ENCODE measurements at regions not wholly inside any gene's neighbourhood (a gene's known extent, or its start where the extent isn't known, plus 50 kb on each side); places are given as distances from the start of the nearest gene placed in this dataset.

GRCh38 chr17:74049167-74049966, 154.1 kb upstream of the RPL38 start (continued):
- TF ChIP-seq NFIX (CRISPR knock-in tag; IDR thresholded peaks at IDR 0.05; ENCODE audit: low read depth) (no peak), ESRRB (CRISPR knock-in tag; IDR thresholded peaks at IDR 0.05; ENCODE audit: borderline replicate concordance) (no peak), ZNF121 (CRISPR knock-in tag; conservative IDR thresholded peaks at IDR 0.05) (no peak), SIX5 (IDR thresholded peaks at IDR 0.05; ENCODE audit: borderline replicate concordance in 1 of 2, insufficient read depth in 1 of 2, low read depth in 1 of 2, low read length in 2 of 2) (no peak), ZFPM2 (CRISPR knock-in tag; IDR thresholded peaks at IDR 0.05) (no peak), NCOA1 (IDR thresholded peaks at IDR 0.05; ENCODE audit: low read depth) (no peak), POLR2G (IDR thresholded peaks at IDR 0.05; ENCODE audit: low read depth, low read length) (no peak), POLR2A (conservative IDR thresholded peaks at IDR 0.05) (no peak), JUNB (CRISPR knock-in tag; conservative IDR thresholded peaks at IDR 0.05) (no peak)

DNA sequence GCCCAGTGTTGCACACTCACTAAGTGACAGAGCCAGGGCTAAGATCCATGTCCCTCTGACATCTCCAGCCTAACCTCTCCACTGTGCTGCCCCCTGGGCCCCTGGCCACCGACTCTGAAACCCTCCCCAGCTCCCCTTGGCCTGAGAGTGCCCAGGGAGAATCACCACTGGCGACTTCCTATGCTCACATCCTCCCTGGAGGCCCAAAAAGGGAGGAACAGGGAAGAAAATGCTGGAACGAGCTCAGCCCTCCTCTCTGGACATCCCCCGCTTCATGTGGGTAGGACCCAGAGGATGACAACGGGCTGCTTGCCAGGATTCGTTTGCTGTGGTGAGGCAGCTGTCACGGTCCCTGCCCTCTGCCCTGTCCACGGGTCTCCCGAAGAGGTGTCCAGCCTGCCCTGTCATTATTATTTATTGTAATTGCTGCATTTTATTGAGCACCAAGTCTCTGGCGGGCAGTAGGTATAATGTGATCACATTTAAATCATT, 153.5 kb upstream of the RPL38 start:
- ChIA-PET CTCF (ENCODE audit: low intra/inter-chr PET ratio) (interaction anchor here (1.2 kb wide), 1 partner anchor 127 kb away, joined by 3 read pairs; no protein-coding TSS in a partner anchor), POLR2A (interaction anchor here (1.2 kb wide), 1 partner anchor 12 kb away, joined by 5 read pairs; no protein-coding TSS in a partner anchor)
- Histone ChIP-seq H3K9me3 (replicated peaks; ENCODE audit: control insufficient read depth, insufficient read depth, low read depth, low read length) (no peaks in the 10 kb centered on the region), H3K9me1 (ENCODE audit: control insufficient read depth, insufficient read depth, low read length) (no peaks in the 10 kb centered on the region), H3K27ac (ENCODE audit: extremely low read depth, low read depth, low read length) (no peak overlapping the region), H3K27me3 (ENCODE audit: control insufficient read depth in 2 of 2, insufficient read depth in 2 of 2, low read length in 2 of 2) (peaks cover 24 to 61% of the 10 kb centered on the region in 2 experiments; a peak in 4 of 5 replicates), H3K4me1 (replicated peaks in 1 of 2; ENCODE audit: control insufficient read depth in 2 of 2, insufficient read depth in 2 of 2, low read length in 2 of 2) (no peaks in the 10 kb centered on the region), H3K4me2 (ENCODE audit: insufficient read depth, low read length) (no peak overlapping the region), H4K20me1 (replicated peaks; ENCODE audit: control insufficient read depth, insufficient read depth, low read length) (peaks cover 12% of the 10 kb centered on the region; the same call in 1 of the 2 replicates), H2AFZ (ENCODE audit: low read depth, low read length) (no peak overlapping the region), H3K4me3 (no peak overlapping the region), H3K36me3 (ENCODE audit: control insufficient read depth, insufficient read depth, low read length) (no peaks in the 10 kb centered on the region), H3K9ac (ENCODE audit: insufficient read depth in 1 of 2, low read depth in 2 of 2, low read length in 2 of 2) (no peak overlapping the region; a peak in 1 of 4 replicates), H3K79me2 (ENCODE audit: control insufficient read depth, insufficient read depth, low read length) (no peaks in the 10 kb centered on the region)
- WGBS (ENCODE audit: insufficient coverage, low coverage, missing lambda C conversion rate) = 2% methylated on average over 10 of the region's 10 CpGs
- intact Hi-C loops (cut with micrococcal nuclease) (no loop called here), in situ Hi-C loops (cut with MboI) (no loop called here)
- BruUV-seq (replicated peaks) = no TSS peak
- DNase-seq (ENCODE audit: extremely low read depth in 1 of 4, low spot score in 3 of 4) = no peak
- no peak for FAIRE-seq
- ATAC-seq = no peak
- TF ChIP-seq, protein P1, sequence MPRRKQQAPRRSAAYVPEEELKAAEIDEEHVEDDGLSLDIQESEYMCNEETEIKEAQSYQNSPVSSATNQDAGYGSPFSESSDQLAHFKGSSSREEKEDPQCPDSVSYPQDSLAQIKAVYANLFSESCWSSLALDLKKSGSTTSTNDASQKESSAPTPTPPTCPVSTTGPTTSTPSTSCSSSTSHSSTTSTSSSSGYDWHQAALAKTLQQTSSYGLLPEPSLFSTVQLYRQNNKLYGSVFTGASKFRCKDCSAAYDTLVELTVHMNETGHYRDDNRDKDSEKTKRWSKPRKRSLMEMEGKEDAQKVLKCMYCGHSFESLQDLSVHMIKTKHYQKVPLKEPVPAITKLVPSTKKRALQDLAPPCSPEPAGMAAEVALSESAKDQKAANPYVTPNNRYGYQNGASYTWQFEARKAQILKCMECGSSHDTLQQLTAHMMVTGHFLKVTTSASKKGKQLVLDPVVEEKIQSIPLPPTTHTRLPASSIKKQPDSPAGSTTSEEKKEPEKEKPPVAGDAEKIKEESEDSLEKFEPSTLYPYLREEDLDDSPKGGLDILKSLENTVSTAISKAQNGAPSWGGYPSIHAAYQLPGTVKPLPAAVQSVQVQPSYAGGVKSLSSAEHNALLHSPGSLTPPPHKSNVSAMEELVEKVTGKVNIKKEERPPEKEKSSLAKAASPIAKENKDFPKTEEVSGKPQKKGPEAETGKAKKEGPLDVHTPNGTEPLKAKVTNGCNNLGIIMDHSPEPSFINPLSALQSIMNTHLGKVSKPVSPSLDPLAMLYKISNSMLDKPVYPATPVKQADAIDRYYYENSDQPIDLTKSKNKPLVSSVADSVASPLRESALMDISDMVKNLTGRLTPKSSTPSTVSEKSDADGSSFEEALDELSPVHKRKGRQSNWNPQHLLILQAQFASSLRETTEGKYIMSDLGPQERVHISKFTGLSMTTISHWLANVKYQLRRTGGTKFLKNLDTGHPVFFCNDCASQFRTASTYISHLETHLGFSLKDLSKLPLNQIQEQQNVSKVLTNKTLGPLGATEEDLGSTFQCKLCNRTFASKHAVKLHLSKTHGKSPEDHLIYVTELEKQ (CRISPR knock-in tag; IDR thresholded peaks at IDR 0.05) = no peak
- TF ChIP-seq, protein P2, sequence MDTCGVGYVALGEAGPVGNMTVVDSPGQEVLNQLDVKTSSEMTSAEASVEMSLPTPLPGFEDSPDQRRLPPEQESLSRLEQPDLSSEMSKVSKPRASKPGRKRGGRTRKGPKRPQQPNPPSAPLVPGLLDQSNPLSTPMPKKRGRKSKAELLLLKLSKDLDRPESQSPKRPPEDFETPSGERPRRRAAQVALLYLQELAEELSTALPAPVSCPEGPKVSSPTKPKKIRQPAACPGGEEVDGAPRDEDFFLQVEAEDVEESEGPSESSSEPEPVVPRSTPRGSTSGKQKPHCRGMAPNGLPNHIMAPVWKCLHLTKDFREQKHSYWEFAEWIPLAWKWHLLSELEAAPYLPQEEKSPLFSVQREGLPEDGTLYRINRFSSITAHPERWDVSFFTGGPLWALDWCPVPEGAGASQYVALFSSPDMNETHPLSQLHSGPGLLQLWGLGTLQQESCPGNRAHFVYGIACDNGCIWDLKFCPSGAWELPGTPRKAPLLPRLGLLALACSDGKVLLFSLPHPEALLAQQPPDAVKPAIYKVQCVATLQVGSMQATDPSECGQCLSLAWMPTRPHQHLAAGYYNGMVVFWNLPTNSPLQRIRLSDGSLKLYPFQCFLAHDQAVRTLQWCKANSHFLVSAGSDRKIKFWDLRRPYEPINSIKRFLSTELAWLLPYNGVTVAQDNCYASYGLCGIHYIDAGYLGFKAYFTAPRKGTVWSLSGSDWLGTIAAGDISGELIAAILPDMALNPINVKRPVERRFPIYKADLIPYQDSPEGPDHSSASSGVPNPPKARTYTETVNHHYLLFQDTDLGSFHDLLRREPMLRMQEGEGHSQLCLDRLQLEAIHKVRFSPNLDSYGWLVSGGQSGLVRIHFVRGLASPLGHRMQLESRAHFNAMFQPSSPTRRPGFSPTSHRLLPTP (IDR thresholded peaks at IDR 0.05; ENCODE audit: borderline replicate concordance, extremely low read depth, insufficient read length) = no peak
- TF ChIP-seq, protein P3, sequence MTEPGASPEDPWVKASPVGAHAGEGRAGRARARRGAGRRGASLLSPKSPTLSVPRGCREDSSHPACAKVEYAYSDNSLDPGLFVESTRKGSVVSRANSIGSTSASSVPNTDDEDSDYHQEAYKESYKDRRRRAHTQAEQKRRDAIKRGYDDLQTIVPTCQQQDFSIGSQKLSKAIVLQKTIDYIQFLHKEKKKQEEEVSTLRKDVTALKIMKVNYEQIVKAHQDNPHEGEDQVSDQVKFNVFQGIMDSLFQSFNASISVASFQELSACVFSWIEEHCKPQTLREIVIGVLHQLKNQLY (CRISPR knock-in tag; conservative IDR thresholded peaks at IDR 0.05) = no peak
